ENCODE measurements at regions not wholly inside any gene's neighbourhood (a gene's known extent, or its start where the extent isn't known, plus 50 kb on each side); places are given as distances from the start of the nearest gene placed in this dataset.

DNA sequence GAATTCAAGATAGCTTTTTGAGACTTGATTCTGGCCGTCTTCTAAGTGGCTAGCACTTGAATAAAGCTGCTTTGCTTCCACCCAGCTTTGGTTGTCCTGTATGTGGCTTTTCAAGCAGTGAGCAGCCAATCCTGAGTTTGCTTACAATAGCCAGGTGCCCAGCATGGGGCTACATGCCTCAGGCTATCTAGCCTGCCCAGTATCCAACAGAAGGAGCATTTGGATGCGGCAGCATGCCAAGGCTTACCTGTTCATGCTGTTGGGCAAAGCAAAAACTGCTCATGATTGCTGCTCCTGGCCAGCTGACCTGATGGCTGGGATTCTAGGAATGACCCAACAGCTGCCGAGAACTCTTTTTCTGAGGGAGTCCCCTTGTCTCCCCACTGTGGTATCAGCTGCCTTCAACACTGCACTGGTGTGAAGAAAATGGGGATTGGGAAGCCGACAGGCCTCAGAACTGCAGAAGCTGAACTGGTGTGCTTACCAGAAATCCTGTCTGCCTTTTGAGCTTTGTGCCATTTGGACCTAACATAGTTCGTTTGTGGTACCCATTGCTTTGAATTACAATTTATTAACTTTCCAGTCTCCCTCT, 618.9 kb upstream of the IGFBP3 start:
- H3K27ac ChIP-seq (ENCODE audit: low read depth in 2 of 2, low read length in 1 of 2), result no peak overlapping the region
- H3K4me3 ChIP-seq (ENCODE audit: low read depth in 1 of 2, low read length in 2 of 2), result no peak overlapping the region
- H3K4me1 ChIP-seq (ENCODE audit: control insufficient read depth in 2 of 2, insufficient read depth in 2 of 2, low read length in 1 of 2), result no peaks in the 10 kb centered on the region
- H3K9me3 ChIP-seq (ENCODE audit: control insufficient read depth in 2 of 2, insufficient read depth in 1 of 2, low read depth in 1 of 2, low read length in 1 of 2), result no peaks in the 10 kb centered on the region
- WGBS, 2 donors, result 80 to 86% methylated on average over 5 of the region's 5 CpGs
- no peaks in the 10 kb centered on the region for H3K36me3 ChIP-seq (ENCODE audit: control insufficient read depth in 2 of 2, insufficient read depth in 2 of 2, low read length in 1 of 2)
- no peaks in the 10 kb centered on the region for H3K27me3 ChIP-seq (ENCODE audit: control insufficient read depth in 1 of 2, insufficient read depth in 2 of 2, low read length in 2 of 2)

DNA sequence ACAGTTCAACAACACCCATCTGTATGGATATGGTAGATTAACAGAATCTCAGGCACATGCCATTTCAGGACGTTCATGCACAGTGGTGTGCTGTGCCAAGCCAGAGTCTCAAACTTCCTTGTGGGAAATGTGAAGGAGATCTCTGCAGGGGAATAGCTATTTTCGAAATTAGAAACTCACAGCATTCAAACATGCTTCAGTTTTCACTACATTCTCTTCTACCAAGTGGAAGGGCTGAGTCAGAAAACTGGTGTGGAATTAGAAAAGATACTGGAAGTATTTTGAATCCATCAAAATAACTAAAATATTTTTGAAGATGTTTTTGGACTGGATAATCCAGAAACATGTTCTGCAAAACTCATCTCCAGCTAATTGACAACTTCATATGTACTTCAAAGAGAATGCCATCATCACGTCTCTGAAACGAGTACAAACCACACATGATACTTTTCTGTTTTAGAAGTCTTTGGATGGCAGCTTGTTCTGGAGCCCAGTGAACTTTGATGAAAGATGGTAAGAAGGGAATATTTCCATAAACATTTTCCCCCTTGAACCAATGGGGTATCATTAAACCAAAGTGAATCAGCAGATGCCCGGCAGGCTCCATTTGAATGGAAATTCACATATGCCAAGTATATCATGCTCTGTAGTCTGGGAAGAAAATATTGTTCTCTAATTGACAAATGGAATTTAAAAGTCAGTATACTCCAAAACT, 616.3 kb upstream of the IGFBP3 start:
- no peaks in the 10 kb centered on the region for H3K27me3 ChIP-seq (ENCODE audit: control insufficient read depth in 1 of 2, insufficient read depth in 2 of 2, low read length in 2 of 2)
- 67 to 70% methylated on average over 5 of the region's 5 CpGs for WGBS, 2 donors
- no peaks in the 10 kb centered on the region for H3K36me3 ChIP-seq (ENCODE audit: control insufficient read depth in 2 of 2, insufficient read depth in 2 of 2, low read length in 1 of 2)
- H3K9me3 ChIP-seq (ENCODE audit: control insufficient read depth in 2 of 2, insufficient read depth in 1 of 2, low read depth in 1 of 2, low read length in 1 of 2), result no peaks in the 10 kb centered on the region
- no peak overlapping the region for H3K4me3 ChIP-seq (ENCODE audit: low read depth in 1 of 2, low read length in 2 of 2)
- H3K27ac ChIP-seq (ENCODE audit: low read depth in 2 of 2, low read length in 1 of 2), result no peak overlapping the region
- H3K4me1 ChIP-seq (ENCODE audit: control insufficient read depth in 2 of 2, insufficient read depth in 2 of 2, low read length in 1 of 2), result no peaks in the 10 kb centered on the region

DNA sequence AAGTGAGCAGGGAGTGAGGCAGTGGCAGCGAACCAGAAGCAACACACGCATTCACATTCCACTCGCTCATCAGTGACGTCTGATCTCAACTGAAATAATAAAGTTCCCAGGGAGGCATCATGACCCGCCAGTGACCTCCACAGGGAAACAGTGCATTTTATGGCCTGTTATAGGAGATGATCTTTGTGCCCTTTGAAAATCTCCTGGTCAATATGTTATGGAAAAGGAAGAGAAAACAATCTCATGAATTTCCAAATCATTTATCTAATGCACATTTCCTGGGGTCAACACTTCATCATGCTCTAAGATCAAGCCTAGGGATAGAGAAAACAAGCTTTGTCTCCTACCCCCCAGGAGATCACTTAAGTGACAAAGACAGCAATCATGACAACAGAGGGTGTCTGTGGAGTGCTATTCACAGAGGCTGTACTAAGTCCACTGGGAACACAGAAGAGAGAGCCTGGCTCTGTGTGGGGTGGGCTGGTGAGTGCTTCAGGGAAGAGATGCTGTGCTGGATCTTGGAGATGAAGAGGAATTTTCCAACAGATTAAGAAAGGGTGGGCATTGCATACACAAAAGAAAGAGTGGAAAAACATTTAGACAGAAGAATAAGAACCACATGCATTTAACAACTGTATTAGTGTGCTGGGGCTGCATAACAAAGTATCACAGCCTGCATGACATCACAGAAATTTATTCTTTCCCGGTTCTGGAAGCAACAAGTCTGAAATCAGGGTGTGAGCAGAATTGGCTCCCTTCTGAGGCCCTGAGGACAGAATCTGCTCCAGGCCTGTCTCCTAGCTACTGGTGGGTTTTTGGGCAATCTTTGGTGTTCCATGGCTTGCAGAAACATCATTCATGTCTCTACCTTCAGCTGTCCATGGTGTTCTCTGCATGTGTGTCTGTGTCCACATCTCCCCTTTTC, 613.9 kb upstream of the IGFBP3 start:
- no peaks in the 10 kb centered on the region for H3K4me1 ChIP-seq (ENCODE audit: control insufficient read depth in 2 of 2, insufficient read depth in 2 of 2, low read length in 1 of 2)
- H3K27ac ChIP-seq (ENCODE audit: low read depth in 2 of 2, low read length in 1 of 2), result peak overlapping the region in 1 of 2 donors; percentile 18
- no peaks in the 10 kb centered on the region for H3K36me3 ChIP-seq (ENCODE audit: control insufficient read depth in 2 of 2, insufficient read depth in 2 of 2, low read length in 1 of 2)
- no peaks in the 10 kb centered on the region for H3K9me3 ChIP-seq (ENCODE audit: control insufficient read depth in 2 of 2, insufficient read depth in 1 of 2, low read depth in 1 of 2, low read length in 1 of 2)
- H3K4me3 ChIP-seq (ENCODE audit: low read depth in 1 of 2, low read length in 2 of 2), result no peak overlapping the region
- no peaks in the 10 kb centered on the region for H3K27me3 ChIP-seq (ENCODE audit: control insufficient read depth in 1 of 2, insufficient read depth in 2 of 2, low read length in 2 of 2)
- 66 to 68% methylated on average over 6 of the region's 6 CpGs for WGBS, 2 donors

DNA sequence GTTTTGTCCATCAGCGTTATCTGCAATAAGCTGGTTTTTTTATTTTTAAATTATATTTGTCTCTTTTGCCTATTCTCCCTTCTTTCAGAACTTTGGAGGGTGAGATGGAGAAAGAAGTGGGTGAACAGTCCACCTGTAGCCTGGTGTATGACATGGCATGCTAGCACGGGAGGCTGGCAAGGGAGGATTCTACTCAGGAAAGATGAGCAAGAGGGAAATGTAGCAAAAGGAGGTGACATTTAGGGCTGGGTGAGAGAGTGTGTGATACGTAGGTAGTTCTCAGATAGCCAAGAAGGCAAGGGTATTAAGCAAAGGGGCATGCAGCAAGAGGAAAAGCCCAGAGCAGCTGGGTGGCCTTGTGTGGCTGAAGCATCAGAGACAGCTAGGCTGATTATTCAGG, 612.9 kb upstream of the IGFBP3 start:
- no peaks in the 10 kb centered on the region for H3K9me3 ChIP-seq (ENCODE audit: control insufficient read depth in 2 of 2, insufficient read depth in 1 of 2, low read depth in 1 of 2, low read length in 1 of 2)
- no peak overlapping the region for H3K27ac ChIP-seq (ENCODE audit: low read depth in 2 of 2, low read length in 1 of 2)
- no peaks in the 10 kb centered on the region for H3K4me1 ChIP-seq (ENCODE audit: control insufficient read depth in 2 of 2, insufficient read depth in 2 of 2, low read length in 1 of 2)
- H3K4me3 ChIP-seq (ENCODE audit: low read depth in 1 of 2, low read length in 2 of 2), result no peak overlapping the region
- H3K36me3 ChIP-seq (ENCODE audit: control insufficient read depth in 2 of 2, insufficient read depth in 2 of 2, low read length in 1 of 2), result no peaks in the 10 kb centered on the region
- WGBS, 2 donors, result 88 to 93% methylated on average over 3 of the region's 3 CpGs
- no peaks in the 10 kb centered on the region for H3K27me3 ChIP-seq (ENCODE audit: control insufficient read depth in 1 of 2, insufficient read depth in 2 of 2, low read length in 2 of 2)

DNA sequence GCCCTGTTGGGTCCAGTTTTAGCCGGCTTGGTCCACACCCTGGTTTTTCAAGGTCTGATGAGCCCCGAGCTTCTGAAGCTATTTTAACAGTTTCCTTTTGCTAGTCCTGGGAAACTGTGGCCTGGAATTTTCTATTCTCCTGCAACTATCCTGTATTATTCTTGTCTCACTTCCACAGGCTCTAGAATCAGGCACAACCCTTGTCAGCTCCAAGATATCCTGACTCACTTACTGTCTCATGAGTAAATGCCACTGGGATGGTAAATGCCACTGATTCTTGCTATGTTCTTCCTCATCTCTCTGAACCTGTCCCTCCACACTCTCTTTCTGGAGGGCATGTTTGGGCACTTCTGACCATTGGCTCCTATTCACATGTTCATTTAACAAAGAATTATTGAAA, 611.5 kb upstream of the IGFBP3 start:
- WGBS, 2 donors, result 57 to 80% methylated on average over 2 of the region's 2 CpGs
- Histone ChIP-seq H3K4me1 (ENCODE audit: control insufficient read depth in 2 of 2, insufficient read depth in 2 of 2, low read length in 1 of 2) (no peaks in the 10 kb centered on the region), H3K4me3 (ENCODE audit: low read depth in 1 of 2, low read length in 2 of 2) (no peak overlapping the region), H3K27me3 (ENCODE audit: control insufficient read depth in 1 of 2, insufficient read depth in 2 of 2, low read length in 2 of 2) (no peaks in the 10 kb centered on the region), H3K27ac (ENCODE audit: low read depth in 2 of 2, low read length in 1 of 2) (no peak overlapping the region), H3K36me3 (ENCODE audit: control insufficient read depth in 2 of 2, insufficient read depth in 2 of 2, low read length in 1 of 2) (no peaks in the 10 kb centered on the region), H3K9me3 (ENCODE audit: control insufficient read depth in 2 of 2, insufficient read depth in 1 of 2, low read depth in 1 of 2, low read length in 1 of 2) (no peaks in the 10 kb centered on the region)

DNA sequence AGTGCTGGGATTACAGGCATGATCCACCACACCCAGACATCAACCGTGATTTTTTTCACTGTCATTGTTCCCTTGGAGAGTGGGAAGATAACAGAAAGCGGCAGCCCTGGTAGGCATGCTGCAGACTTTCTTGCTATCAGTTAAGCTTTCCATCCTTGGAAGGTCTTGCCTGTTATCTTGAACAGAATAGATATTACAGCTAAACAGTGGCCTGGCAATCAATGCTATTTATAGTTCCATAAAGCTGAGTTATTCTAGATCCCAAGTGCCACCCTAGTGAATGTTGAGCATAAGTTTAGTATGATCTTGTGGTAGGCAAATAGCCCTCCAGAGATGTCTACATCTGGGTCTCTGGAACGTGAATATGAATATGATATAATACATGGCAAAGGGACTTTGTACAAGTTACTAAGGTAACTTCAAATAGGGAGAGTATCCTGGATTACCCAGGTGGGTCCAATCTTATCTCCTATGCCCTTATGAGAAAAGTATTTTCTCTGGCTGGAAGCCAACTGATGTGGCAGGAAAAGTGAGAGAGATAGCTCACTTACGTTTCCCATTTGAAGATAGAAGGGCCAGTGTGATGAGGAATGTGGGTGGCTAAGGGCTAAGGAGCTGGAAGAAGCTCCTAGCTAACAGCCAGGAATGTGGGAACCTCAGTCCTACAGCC, 609.1 kb upstream of the IGFBP3 start:
- no peak overlapping the region for H3K27ac ChIP-seq (ENCODE audit: low read depth in 2 of 2, low read length in 1 of 2)
- H3K9me3 ChIP-seq (ENCODE audit: control insufficient read depth in 2 of 2, insufficient read depth in 1 of 2, low read depth in 1 of 2, low read length in 1 of 2), result no peaks in the 10 kb centered on the region
- 68 to 74% methylated on average over 4 of the region's 4 CpGs for WGBS, 2 donors
- no peaks in the 10 kb centered on the region for H3K4me1 ChIP-seq (ENCODE audit: control insufficient read depth in 2 of 2, insufficient read depth in 2 of 2, low read length in 1 of 2)
- no peaks in the 10 kb centered on the region for H3K27me3 ChIP-seq (ENCODE audit: control insufficient read depth in 1 of 2, insufficient read depth in 2 of 2, low read length in 2 of 2)
- H3K4me3 ChIP-seq (ENCODE audit: low read depth in 1 of 2, low read length in 2 of 2), result no peak overlapping the region
- no peaks in the 10 kb centered on the region for H3K36me3 ChIP-seq (ENCODE audit: control insufficient read depth in 2 of 2, insufficient read depth in 2 of 2, low read length in 1 of 2)

DNA sequence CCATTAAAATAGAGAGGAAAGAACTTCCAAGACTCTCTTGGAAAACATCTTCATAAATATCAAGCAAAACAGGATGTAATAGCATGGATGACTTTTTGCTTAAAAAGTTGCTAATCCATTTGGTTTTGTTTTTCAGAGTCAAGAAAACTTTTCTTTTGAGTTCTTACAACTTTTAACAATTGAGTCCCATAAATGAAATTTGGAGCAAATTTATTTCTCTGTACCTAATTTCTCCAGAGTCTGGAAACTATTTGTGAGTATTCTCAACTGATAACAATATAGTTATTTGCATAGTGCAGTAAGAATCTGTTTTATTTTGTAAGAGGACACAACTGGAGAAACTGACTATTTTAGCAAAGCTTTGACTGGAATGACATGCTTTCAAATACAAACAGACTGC, 606.3 kb upstream of the IGFBP3 start:
- H3K36me3 ChIP-seq (ENCODE audit: control insufficient read depth in 2 of 2, insufficient read depth in 2 of 2, low read length in 1 of 2), result no peaks in the 10 kb centered on the region
- H3K27ac ChIP-seq (ENCODE audit: low read depth in 2 of 2, low read length in 1 of 2), result no peak overlapping the region
- H3K9me3 ChIP-seq (ENCODE audit: control insufficient read depth in 2 of 2, insufficient read depth in 1 of 2, low read depth in 1 of 2, low read length in 1 of 2), result no peaks in the 10 kb centered on the region
- H3K27me3 ChIP-seq (ENCODE audit: control insufficient read depth in 1 of 2, insufficient read depth in 2 of 2, low read length in 2 of 2), result no peaks in the 10 kb centered on the region
- H3K4me3 ChIP-seq (ENCODE audit: low read depth in 1 of 2, low read length in 2 of 2), result no peak overlapping the region
- H3K4me1 ChIP-seq (ENCODE audit: control insufficient read depth in 2 of 2, insufficient read depth in 2 of 2, low read length in 1 of 2), result no peaks in the 10 kb centered on the region

GRCh38 chr7:46525876-46526275, 604.8 kb upstream of the IGFBP3 start:
- H3K9me3 ChIP-seq (ENCODE audit: control insufficient read depth in 2 of 2, insufficient read depth in 1 of 2, low read depth in 1 of 2, low read length in 1 of 2), result no peaks in the 10 kb centered on the region
- H3K4me3 ChIP-seq (ENCODE audit: low read depth in 1 of 2, low read length in 2 of 2), result no peak overlapping the region
- no peaks in the 10 kb centered on the region for H3K27me3 ChIP-seq (ENCODE audit: control insufficient read depth in 1 of 2, insufficient read depth in 2 of 2, low read length in 2 of 2)
- H3K4me1 ChIP-seq (ENCODE audit: control insufficient read depth in 2 of 2, insufficient read depth in 2 of 2, low read length in 1 of 2), result no peaks in the 10 kb centered on the region
- H3K36me3 ChIP-seq (ENCODE audit: control insufficient read depth in 2 of 2, insufficient read depth in 2 of 2, low read length in 1 of 2), result no peaks in the 10 kb centered on the region
- 66 to 70% methylated on average over 5 of the region's 5 CpGs for WGBS, 2 donors
- no peak overlapping the region for H3K27ac ChIP-seq (ENCODE audit: low read depth in 2 of 2, low read length in 1 of 2)

- H3K27ac ChIP-seq (ENCODE audit: low read depth in 2 of 2, low read length in 1 of 2), result no peak overlapping the region
- no peaks in the 10 kb centered on the region for H3K36me3 ChIP-seq (ENCODE audit: control insufficient read depth in 2 of 2, insufficient read depth in 2 of 2, low read length in 1 of 2)
- H3K27me3 ChIP-seq (ENCODE audit: control insufficient read depth in 1 of 2, insufficient read depth in 2 of 2, low read length in 2 of 2), result no peaks in the 10 kb centered on the region
- H3K9me3 ChIP-seq (ENCODE audit: control insufficient read depth in 2 of 2, insufficient read depth in 1 of 2, low read depth in 1 of 2, low read length in 1 of 2), result no peaks in the 10 kb centered on the region
- no peaks in the 10 kb centered on the region for H3K4me1 ChIP-seq (ENCODE audit: control insufficient read depth in 2 of 2, insufficient read depth in 2 of 2, low read length in 1 of 2)
- no peak overlapping the region for H3K4me3 ChIP-seq (ENCODE audit: low read depth in 1 of 2, low read length in 2 of 2)
Observed at GRCh38 chr7:46524350-46524749, 603.3 kb upstream of the IGFBP3 start.

Data from esophagus (tissue), 2 donors.